Calu3 (cell line): ENCODE measurements at regions not wholly inside any gene's neighbourhood (a gene's known extent, or its start where the extent isn't known, plus 50 kb on each side); places are given as distances from the start of the nearest gene placed in this dataset.

Experiments used
- BruUV-seq: library from RNA; stranded (reverse); fragments of 400-500 nt; replicated peaks from 2 replicates; lab custom pipeline; 2021; lab: Mats Ljungman, UMichigan
- CTCF ChIA-PET: fragments of 300-600 bp; sonication (Branson Sonifier 250); formaldehyde crosslinking; loops from one replicate; lab custom pipeline; 2022; ENCODE audit warnings: antibody characterized with exemption; lab: Charles Lee
- DNase-seq: peaks from one replicate; pipeline ENCODE4 v3.0.0; 2022
- H3K27ac Mint-ChIP-seq: one replicate; pipeline ENCODE4 v1.8.0; 2022; ENCODE audit warnings: mixed read lengths; ENCODE audit not compliant: unreplicated experiment
- H3K27me3 Mint-ChIP-seq: one replicate; pipeline ENCODE4 v1.8.0; 2022; ENCODE audit warnings: mixed read lengths; ENCODE audit not compliant: unreplicated experiment
- H3K36me3 Mint-ChIP-seq: one replicate; pipeline ENCODE4 v1.8.0; 2022; ENCODE audit warnings: mild to moderate bottlenecking, moderate library complexity, mixed read lengths; ENCODE audit not compliant: insufficient read depth, unreplicated experiment
- H3K4me1 Mint-ChIP-seq: one replicate; pipeline ENCODE4 v1.8.0; 2022; ENCODE audit warnings: mild to moderate bottlenecking, low read depth, mixed read lengths; ENCODE audit not compliant: unreplicated experiment
- H3K4me3 Mint-ChIP-seq: one replicate; pipeline ENCODE4 v1.8.0; 2022; ENCODE audit warnings: mild to moderate bottlenecking, low read depth, moderate library complexity, mixed read lengths; ENCODE audit not compliant: unreplicated experiment
- H3K9me3 Mint-ChIP-seq: one replicate; pipeline ENCODE4 v1.8.0; 2022; ENCODE audit warnings: low read depth, mixed read lengths; ENCODE audit not compliant: unreplicated experiment
- intact Hi-C: fragments of 100-400 bp; cut with micrococcal nuclease; formaldehyde crosslinking; loops from one replicate; pipeline ENCODE4 v1.10.0; 2022; ENCODE audit not compliant: unreplicated experiment
- TF ChIP-seq, protein P1 (sequence below): fragments of 200-600 bp; IDR thresholded peaks from one replicate; pipeline ENCODE4 v1.8.0; 2022; ENCODE audit warnings: antibody characterized with exemption; ENCODE audit not compliant: unreplicated experiment

DNA sequence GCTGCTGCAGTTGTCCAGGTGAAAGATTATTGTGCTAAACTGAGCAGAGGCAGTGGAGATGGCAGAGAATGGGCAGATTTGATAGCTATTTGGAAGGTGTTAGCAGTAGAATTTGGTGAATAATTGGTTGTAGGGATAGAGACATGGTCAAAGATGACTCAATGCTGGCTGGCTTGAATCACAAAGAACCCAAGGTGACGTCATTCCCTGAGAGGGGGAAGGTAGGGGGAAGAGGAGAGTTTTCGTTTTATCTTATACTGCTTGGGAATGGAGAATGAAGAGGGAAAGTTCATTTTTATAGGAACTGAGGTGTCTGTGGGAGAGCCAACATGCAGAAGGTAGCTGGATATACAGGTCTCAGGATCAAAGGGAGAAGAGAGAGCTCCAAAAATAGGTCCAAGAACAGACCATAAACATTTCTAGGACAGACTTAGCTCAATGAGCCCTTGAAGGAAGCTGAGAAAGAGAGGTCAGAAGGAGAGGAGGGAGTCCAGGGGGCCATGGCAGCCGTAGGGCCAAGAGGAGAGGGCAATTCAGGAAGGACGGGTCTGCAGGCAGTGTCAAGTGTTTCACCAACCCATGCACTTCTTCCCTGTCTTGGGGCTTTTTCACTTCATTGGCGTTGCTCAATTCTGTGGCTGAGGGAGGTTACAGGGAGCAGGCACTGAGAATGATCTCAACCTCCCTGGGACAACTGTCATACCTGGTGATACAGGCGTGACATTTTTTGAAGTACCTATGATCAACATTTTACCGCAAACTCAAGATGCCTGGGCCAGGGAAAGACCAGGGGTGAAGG lies 281.3 kb downstream of the TDRD15 start:
- DNase-seq: no peak
- Mint-ChIP-seq H3K36me3 (no peaks in the 10 kb centered on the region), H3K27ac (no peak overlapping the region), H3K27me3 (no peaks in the 10 kb centered on the region), H3K4me3 (no peak overlapping the region), H3K9me3 (peaks cover 4% of the 10 kb centered on the region), H3K4me1 (no peaks in the 10 kb centered on the region)
- no TSS peak for BruUV-seq
- TF ChIP-seq, protein P1, sequence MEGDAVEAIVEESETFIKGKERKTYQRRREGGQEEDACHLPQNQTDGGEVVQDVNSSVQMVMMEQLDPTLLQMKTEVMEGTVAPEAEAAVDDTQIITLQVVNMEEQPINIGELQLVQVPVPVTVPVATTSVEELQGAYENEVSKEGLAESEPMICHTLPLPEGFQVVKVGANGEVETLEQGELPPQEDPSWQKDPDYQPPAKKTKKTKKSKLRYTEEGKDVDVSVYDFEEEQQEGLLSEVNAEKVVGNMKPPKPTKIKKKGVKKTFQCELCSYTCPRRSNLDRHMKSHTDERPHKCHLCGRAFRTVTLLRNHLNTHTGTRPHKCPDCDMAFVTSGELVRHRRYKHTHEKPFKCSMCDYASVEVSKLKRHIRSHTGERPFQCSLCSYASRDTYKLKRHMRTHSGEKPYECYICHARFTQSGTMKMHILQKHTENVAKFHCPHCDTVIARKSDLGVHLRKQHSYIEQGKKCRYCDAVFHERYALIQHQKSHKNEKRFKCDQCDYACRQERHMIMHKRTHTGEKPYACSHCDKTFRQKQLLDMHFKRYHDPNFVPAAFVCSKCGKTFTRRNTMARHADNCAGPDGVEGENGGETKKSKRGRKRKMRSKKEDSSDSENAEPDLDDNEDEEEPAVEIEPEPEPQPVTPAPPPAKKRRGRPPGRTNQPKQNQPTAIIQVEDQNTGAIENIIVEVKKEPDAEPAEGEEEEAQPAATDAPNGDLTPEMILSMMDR: no peak
- CTCF ChIA-PET: no interaction called here
- intact Hi-C loops: no loop called here

DNA sequence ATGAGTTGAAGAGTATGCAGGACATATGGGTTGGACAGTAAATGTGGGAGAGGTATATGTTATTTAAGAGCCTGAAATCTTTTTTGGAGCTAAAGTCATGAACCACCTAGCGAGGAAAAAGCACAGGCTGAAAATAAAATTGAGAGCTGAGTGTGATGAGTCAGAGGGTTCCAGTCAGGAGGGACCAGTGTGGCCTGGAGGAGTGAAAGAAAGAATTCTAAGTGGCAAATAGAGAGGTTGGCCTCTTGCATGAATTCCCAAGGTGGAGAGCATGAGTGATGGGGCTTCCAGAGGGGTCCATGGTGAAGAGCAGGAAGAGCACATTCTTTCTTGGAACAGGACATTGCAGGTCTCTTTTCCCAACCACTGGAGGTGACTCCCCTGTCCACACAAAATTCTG lies 282.6 kb downstream of the TDRD15 start:
- no peak for DNase-seq
- Mint-ChIP-seq H3K4me3 (no peak overlapping the region), H3K4me1 (no peaks in the 10 kb centered on the region), H3K36me3 (no peaks in the 10 kb centered on the region), H3K27ac (no peak overlapping the region), H3K9me3 (no peaks in the 10 kb centered on the region), H3K27me3 (no peaks in the 10 kb centered on the region)
- BruUV-seq: no TSS peak
- CTCF ChIA-PET: no interaction called here
- TF ChIP-seq, protein P1: no peak
- intact Hi-C loops: no loop called here

DNA sequence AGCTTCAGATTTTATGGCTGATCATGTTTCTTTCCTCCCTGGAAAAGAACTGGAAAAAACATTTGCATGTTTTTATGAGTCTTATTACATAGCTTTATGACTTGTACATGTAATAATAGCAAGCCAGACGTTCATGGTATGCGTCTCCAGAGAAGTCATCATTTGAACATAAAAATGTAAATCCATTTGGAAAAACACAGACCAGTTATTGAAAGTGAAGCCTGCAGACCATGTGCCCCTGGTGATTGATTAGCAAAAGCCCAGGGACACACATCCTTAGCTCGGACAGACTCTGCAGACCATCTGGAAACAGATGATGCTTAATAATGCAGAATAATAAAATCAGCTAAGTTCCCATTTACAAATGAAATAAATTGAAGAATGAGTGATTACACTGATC lies 283.1 kb downstream of the TDRD15 start:
- DNase-seq: no peak
- BruUV-seq: no TSS peak

DNA sequence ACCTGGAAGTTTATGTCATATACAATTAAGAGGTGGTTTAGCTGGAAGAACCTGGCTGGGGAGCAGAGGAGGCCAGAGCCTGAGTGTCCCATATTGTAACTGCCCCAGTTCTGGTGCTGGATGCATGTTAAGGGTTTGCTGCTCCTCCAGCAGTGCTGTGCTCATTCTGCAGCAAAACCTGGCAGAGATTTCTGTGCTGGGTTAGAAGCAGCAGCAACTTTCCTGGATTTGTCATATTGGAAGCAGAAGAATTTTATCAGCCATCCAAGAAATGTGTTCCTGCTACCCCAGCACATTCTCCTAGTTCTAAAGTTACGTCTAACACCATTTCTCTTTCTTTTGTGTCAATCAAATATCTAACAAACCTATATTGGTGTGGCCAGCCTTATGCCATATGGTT lies 284.1 kb downstream of the TDRD15 start:
- Mint-ChIP-seq H3K27me3 (no peaks in the 10 kb centered on the region), H3K4me3 (no peak overlapping the region), H3K27ac (no peak overlapping the region), H3K36me3 (no peaks in the 10 kb centered on the region), H3K9me3 (no peaks in the 10 kb centered on the region), H3K4me1 (no peaks in the 10 kb centered on the region)
- no TSS peak for BruUV-seq
- TF ChIP-seq, protein P1: no peak
- CTCF ChIA-PET: no interaction called here
- intact Hi-C loops: no loop called here
- no peak for DNase-seq

More for the DNA sequence above, 283.1 kb downstream of the TDRD15 start:
- Mint-ChIP-seq H3K4me1 (no peaks in the 10 kb centered on the region), H3K27ac (no peak overlapping the region), H3K9me3 (no peaks in the 10 kb centered on the region), H3K27me3 (no peaks in the 10 kb centered on the region), H3K4me3 (no peak overlapping the region), H3K36me3 (no peaks in the 10 kb centered on the region)
- TF ChIP-seq, protein P1: no peak
- CTCF ChIA-PET: no interaction called here
- intact Hi-C loops: no loop called here
